T47D (cell line): ENCODE measurements at regions not wholly inside any gene's neighbourhood (a gene's known extent, or its start where the extent isn't known, plus 50 kb on each side); places are given as distances from the start of the nearest gene placed in this dataset.
"Not testable (repeated sequence)": the region's sequence is repeated elsewhere in the genome, so short reads cannot be mapped to it uniquely, and the experiment has no call there.

Experiments
- DNase-seq, 2 experiments: peaks; one replicate each; pipeline versions ENCODE4 v3.0.0 to v3.0.0-alpha.2; 2011 to 2012; ENCODE audit warnings: low read depth in 1 of 2, low spot score in 1 of 2
- JUND ChIP-seq: IDR thresholded peaks from 2 replicates; pipeline ENCODE4 v1.6.1; 2012; ENCODE audit warnings: low read depth
- in situ Hi-C: cut with HindIII; loops from 2 replicates; pipeline ENCODE4 v1.10.0; 2016; ENCODE audit warnings: low sequenced_read_pairs, low pct_unique_long_range_greater_than_20kb

DNA sequence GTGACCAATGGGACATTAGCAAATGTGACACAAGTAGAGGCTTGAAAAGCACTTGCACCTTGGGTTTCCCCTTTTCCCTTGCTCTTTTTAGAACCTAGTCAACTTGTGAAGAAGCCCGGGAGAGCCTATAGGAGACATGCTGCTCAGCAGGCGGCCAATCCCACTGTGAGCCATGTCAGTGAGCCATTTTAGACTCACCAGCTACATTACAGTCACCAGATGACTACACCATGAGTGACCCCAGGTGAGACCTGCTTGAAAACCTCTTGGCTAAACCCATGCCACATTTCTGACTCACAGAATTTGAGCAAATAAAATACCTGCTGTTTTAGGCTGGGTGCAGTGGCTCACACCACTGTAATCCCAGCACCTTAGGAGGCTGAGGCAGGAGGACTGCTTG is 317.5 kb downstream of the KLF12 start:
- in situ Hi-C loops: no loop called here
- no peak for DNase-seq
- no peak for TF ChIP-seq JUND

DNA sequence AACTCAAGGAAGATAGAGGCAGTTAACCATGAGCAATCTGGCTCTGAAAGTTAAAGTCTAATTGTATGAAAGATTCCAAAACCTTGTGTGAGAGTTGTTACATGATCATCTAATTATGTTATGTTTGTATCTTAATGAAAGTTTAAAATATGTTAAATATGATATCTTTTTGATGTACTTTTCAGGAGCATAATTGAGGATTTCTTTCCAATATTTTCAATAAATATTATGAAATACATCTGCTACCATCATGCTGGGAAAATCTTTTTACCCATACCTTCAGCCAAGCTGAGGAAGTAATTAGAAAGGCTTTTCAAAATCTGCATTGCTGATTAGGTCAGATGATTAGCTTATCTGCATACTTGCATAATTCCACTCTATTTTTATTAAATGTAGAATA is 318.4 kb downstream of the KLF12 start:
- no peak for TF ChIP-seq JUND
- DNase-seq: no peak
- in situ Hi-C loops: no loop called here

DNA sequence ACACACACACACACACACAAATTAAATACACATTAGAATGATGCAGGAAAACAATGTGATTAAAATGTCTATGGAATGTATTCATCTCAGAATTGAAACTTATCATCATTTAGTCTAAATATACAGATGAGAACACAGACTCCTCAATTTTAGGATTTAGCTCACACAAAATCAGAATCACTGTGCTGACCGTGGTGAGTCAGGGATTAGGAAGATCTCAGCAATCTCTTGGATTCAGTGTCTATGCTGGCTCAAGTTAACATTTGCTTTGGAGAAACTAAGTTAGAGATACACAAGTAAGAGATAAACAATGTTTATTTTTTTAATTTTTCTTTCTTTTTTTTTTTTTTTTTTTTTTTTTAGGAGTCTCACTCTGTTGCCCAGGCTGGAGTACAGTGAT is 323.6 kb downstream of the KLF12 start:
- no peak for TF ChIP-seq JUND
- in situ Hi-C loops: no loop called here
- no peak for DNase-seq

DNA sequence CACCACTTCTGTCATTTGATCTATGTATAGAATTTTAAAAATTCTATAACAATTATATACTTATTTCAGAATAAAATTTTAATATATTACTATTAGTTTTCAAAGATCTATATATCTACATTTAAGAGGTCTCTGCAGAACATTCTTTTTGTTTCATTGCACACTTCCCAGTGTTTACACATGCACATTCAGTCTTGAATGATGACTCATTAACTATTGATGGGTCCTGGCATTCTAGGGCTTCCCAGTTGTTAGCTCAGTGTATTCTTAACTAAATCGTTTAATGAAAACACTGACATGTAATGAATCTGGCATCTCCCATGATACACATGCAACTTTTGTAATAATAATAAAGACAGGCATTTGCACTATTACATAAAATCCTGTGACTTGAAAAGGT is 324.6 kb downstream of the KLF12 start:
- DNase-seq: no peak
- in situ Hi-C loops: no loop called here
- no peak for TF ChIP-seq JUND

DNA sequence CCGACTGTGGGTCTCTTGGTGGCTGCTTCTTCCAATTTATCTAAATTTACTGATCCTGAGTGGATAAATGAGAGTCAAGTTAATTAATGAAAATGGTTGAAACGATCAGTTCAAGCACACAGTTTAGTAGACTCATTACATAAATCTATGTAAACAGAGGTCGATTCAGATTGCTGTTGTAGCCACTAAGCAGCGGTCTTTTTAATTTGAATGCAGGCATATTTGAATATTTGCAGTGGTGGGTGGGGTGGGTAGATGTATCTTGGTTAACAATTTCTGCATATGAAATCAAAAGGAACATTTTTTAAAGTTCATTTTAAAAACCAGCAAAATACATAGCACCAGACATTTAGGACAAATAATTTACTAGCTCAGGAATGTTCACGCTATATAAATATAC is 325.9 kb downstream of the KLF12 start:
- DNase-seq: no peak
- in situ Hi-C loops: no loop called here
- TF ChIP-seq JUND: no peak

DNA sequence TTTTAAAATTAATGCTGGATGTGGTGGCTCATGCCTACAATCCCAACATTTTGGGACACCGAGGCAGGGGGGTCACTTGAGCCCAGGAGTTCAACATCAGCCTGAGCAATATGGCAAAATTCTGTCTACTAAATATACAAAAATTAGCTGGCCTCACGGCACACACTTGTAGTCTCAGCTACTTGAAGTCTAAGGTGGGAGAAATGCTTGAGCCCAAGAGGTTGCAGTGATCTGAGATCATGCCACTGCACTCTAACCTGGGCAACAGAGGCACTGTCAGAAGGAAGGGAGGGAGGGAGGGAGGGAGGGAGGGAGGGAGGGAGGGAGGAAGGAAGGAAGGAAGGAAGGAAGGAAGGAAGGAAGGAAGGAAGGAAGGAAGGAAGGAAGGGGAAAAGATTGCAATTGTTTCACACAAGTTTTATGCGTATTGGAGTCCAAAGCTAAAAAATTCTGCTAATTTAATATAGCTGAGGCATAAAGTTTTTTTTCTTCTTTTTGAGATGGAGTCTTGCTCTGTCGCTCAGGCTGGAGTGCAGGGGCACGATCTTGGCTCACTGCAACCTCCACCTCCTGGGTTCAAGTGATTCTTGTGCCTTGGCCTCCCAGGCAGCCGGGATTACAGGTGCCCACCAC is 328.8 kb downstream of the KLF12 start:
- in situ Hi-C loops, DNase-seq: not testable (repeated sequence)

DNA sequence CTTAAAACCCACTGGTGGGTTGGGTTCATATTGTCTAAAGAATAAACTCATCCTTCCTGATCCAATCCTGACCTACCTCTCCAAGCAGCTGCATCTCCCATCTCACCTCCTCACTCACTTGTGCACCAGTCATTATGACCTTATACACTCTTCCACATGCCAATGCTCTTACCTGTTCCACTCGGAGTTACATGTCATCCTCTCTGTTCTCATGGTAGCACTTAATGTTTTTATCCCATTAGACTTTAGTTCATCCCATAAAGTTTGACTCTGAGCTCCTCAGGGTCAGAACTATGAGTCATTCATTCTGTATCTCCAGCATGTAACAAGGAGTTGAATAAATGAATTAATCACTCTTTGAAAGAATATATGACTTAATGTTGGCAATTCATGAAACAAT is 330.2 kb downstream of the KLF12 start:
- TF ChIP-seq JUND: no peak
- in situ Hi-C loops: no loop called here
- DNase-seq: no peak

DNA sequence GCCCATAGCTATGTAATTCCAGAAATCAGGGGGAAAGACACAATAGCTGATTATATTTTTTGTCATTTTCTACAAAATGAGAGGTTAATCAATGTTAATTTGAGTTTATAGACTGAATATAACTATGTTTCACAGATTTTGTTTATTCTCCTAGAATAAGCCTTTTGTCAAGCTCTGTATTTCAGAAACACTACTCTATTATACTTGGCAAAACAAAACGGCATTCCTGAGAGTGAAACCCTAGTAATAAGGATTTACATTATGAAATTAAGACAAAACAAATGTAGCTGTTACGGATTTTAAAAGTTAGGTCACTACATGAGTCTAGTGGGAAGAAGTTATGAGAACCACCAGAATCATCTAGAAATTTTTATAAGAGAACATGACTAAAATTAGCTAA is 334.2 kb downstream of the KLF12 start:
- TF ChIP-seq JUND: no peak
- in situ Hi-C loops: no loop called here
- no peak for DNase-seq

DNA sequence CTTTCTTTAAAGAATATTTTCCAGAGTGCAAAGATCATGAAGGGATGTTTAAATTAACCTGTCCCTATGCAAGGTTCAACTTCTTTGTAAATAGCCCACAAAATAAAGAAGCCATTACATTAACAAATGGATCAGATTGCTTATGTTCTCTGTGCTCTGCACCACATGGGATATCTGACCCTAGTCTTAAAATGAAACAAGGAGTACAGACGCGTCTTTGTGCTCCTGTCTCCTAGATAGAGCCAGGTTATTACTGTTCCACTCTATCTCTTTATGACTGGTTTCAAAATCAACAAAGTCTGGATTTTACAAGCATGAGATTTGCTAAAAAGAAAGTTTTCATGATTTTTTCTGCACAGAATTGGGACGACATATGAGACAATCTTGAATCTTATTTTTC is 339.4 kb downstream of the KLF12 start:
- TF ChIP-seq JUND: no peak
- in situ Hi-C loops: no loop called here
- DNase-seq: no peak

DNA sequence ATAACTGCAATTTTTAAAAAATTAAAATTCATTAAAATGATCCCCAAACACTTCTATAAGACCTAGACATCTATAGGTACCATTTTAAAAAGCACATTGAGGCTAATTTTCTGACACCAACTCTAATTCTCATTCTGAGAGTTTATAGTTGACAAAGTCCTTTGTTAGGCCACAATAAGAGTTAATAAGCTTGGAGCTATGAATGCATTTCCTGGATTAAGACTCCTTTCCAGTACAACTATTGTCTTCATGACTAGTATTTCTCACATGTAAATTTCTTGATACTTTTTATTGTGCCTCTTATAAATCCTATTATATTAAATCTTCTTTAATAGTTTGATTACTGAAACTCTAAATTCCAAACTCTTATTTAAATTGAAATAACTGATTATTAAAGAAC is 340.8 kb downstream of the KLF12 start:
- in situ Hi-C loops: no loop called here
- TF ChIP-seq JUND: no peak
- no peak for DNase-seq

DNA sequence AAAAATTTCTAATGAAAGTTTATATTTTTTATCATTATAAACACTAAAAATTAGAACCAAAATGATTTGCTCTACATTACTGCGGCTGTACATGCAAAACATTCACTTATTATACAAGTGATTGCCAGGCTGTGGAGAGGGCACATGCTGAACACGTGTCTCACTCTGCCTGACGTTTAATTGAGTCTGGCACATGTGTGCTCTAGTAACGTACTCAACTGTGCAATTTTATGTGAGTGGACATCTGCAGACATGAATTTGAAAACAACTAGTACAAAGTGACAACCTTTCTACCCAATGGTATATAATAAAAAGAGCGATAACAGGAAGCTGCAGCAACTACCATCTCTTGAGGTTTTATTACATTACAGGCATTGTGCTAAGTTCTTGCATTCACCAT is 341.4 kb downstream of the KLF12 start:
- in situ Hi-C loops: no loop called here
- no peak for DNase-seq
- no peak for TF ChIP-seq JUND

DNA sequence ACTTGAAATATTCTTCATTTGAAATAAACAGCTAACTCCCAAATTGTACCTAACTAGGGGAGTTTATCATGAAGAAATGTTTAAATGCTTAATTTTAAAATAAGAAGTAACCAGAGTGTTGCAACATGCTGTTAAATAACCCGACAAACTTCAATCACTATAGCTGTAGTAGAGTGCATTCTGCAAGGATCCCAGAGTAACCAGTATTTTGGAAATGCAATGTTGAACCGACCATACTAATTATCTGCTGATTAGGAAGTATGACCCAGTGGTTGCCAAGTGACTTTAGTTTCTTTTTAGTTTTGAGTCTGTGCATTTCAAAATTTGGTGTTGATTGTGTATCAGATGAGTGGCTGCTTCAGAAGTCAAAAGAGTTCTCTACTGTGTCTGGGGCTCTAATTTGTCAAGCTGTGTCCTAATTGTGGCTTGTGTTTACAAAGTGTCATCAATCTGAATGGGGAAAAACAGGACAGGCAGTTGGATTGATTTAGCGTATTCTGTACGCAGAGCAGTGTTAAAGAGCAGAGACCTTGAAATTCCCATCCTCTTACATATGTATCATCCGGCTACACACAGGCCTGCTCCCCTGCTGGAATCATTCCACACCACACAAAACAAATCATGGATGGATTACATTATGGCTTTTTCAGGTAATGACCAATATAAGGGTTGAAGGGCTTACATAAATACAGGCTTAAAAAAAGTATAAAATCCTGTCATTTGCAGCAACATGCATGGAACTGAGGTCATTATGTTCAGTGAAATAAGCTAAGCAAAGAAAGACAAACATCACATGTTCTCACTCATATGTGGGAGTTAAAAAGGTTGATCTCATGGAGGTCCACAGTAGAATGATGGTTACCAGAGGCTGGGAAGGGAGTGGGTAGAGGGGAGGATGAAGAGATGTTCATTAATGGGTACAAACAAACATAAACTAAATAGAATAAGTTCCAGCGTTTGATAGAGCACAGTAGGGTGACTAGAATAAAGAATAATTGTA is 351.5 kb downstream of the KLF12 start:
- DNase-seq: no peak
- in situ Hi-C loops: no loop called here
- TF ChIP-seq JUND: no peak

DNA sequence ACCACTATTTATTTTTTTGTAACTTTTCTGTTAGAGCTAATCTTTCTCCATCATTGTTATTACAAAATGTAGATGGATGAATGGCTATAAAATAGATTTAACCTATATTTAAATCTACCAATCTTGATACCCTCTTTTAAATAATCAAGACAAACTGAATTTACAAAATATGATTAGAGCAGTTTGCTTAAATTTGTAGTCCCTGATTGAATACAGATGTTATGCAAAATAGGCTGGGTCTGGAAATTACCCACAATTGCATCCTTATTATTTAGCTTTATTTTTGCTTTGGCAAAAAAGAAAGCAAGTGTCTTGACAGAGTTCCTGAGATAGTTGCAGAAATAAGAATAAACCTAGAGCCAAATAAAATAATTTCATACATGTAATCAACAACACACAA is 352.8 kb downstream of the KLF12 start:
- no peak for TF ChIP-seq JUND
- in situ Hi-C loops: no loop called here
- no peak for DNase-seq
